HG03432 (cell line): ENCODE measurements at regions not wholly inside any gene's neighbourhood (a gene's known extent, or its start where the extent isn't known, plus 50 kb on each side); places are given as distances from the start of the nearest gene placed in this dataset.

ENCODE experiments used
- ATAC-seq: cut with Tn5 transposase; IDR thresholded peaks from one replicate; pipeline ENCODE4 v1.9.1; 2021; ENCODE audit warnings: mild to moderate bottlenecking, moderate library complexity; ENCODE audit not compliant: unreplicated experiment

- ATAC-seq = no peak
Observed at GRCh38 chr15:97728791-97729190, 231.7 kb upstream of the ARRDC4 start.

- ATAC-seq = no peak
Observed at GRCh38 chr15:97729270-97729669, 231.2 kb upstream of the ARRDC4 start.

GRCh38 chr15:97730315-97730714, 230.2 kb upstream of the ARRDC4 start:
- ATAC-seq = no peak

- no peak for ATAC-seq
Observed at GRCh38 chr15:97731859-97732258, 228.6 kb upstream of the ARRDC4 start.

GRCh38 chr15:97733373-97733772, 227.1 kb upstream of the ARRDC4 start:
- no peak for ATAC-seq

GRCh38 chr15:97736748-97737147, 223.8 kb upstream of the ARRDC4 start:
- no peak for ATAC-seq

- ATAC-seq = peak; percentile 94
Observed at GRCh38 chr15:97745481-97746071, 214.9 kb upstream of the ARRDC4 start.

- no peak for ATAC-seq
Observed at GRCh38 chr15:97747342-97747741, 213.2 kb upstream of the ARRDC4 start.

- ATAC-seq = no peak
Observed at GRCh38 chr15:97748576-97748975, 211.9 kb upstream of the ARRDC4 start.

- ATAC-seq = no peak
Observed at GRCh38 chr15:97750060-97750459, 210.4 kb upstream of the ARRDC4 start.

GRCh38 chr15:97755726-97756125, 204.8 kb upstream of the ARRDC4 start:
- ATAC-seq = no peak

- no peak for ATAC-seq
Observed at GRCh38 chr15:97759363-97759762, 201.1 kb upstream of the ARRDC4 start.

GRCh38 chr15:97761110-97761509, 199.4 kb upstream of the ARRDC4 start:
- ATAC-seq = no peak

GRCh38 chr15:97783240-97783639, 177.3 kb upstream of the ARRDC4 start:
- no peak for ATAC-seq

- ATAC-seq = no peak
Observed at GRCh38 chr15:97786741-97787140, 173.8 kb upstream of the ARRDC4 start.

GRCh38 chr15:97790180-97790579, 170.3 kb upstream of the ARRDC4 start:
- no peak for ATAC-seq

- no peak for ATAC-seq
Observed at GRCh38 chr15:97791824-97792792, 168.4 kb upstream of the ARRDC4 start.

- no peak for ATAC-seq
Observed at GRCh38 chr15:97804950-97805349, 155.6 kb upstream of the ARRDC4 start.

GRCh38 chr15:97806766-97807165, 153.7 kb upstream of the ARRDC4 start:
- ATAC-seq = no peak

GRCh38 chr15:97815835-97816234, 144.7 kb upstream of the ARRDC4 start:
- no peak for ATAC-seq

- no peak for ATAC-seq
Observed at GRCh38 chr15:97817276-97817890, 143.1 kb upstream of the ARRDC4 start.

GRCh38 chr15:97836003-97836402, 124.5 kb upstream of the ARRDC4 start:
- no peak for ATAC-seq
